HG02610 (cell line): ENCODE measurements at regions not wholly inside any gene's neighbourhood (a gene's known extent, or its start where the extent isn't known, plus 50 kb on each side); places are given as distances from the start of the nearest gene placed in this dataset.

ENCODE experiments used
- ATAC-seq: cut with Tn5 transposase; IDR thresholded peaks from one replicate; pipeline ENCODE4 v1.9.1; 2021; ENCODE audit warnings: mild to moderate bottlenecking, moderate library complexity; ENCODE audit not compliant: unreplicated experiment

DNA sequence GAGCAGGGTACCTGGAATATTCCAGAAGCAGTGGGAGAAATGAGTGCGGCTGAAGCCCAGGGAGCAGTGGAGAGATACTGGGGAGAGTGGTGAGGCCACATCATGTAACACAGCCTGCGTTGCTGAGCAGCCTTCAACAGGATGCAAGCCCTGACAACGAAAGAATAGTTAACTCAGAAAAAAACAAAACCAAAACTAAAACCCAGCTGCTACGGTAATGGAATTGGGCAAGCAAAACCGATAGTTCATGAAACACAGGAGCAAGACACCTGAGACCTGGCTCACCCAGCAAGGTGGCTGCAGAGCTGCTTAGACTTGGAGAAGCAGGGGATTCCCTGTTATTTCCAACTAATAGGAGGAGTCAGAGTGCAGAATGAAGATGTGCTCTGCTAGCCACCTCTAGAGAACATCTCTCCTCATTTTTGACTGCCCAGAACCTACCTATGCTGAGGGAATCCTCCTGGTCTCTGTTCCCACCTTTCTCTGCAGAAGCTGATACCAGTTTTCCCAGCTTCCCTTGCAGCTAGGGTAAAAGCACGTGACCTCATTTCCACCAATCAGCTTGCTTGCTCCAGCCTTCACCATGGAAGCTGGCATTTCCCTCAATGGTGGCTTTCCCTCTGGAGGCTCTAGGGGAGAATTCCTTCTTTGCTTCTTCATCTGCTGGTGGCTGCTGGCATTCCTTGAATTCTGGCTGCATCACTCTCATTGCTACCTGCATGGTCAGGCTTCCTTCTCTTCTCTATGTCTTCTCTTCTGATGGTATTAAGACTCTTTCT, 59.4 kb upstream of the XYLT1 start:
- peak; percentile 63 for ATAC-seq

DNA sequence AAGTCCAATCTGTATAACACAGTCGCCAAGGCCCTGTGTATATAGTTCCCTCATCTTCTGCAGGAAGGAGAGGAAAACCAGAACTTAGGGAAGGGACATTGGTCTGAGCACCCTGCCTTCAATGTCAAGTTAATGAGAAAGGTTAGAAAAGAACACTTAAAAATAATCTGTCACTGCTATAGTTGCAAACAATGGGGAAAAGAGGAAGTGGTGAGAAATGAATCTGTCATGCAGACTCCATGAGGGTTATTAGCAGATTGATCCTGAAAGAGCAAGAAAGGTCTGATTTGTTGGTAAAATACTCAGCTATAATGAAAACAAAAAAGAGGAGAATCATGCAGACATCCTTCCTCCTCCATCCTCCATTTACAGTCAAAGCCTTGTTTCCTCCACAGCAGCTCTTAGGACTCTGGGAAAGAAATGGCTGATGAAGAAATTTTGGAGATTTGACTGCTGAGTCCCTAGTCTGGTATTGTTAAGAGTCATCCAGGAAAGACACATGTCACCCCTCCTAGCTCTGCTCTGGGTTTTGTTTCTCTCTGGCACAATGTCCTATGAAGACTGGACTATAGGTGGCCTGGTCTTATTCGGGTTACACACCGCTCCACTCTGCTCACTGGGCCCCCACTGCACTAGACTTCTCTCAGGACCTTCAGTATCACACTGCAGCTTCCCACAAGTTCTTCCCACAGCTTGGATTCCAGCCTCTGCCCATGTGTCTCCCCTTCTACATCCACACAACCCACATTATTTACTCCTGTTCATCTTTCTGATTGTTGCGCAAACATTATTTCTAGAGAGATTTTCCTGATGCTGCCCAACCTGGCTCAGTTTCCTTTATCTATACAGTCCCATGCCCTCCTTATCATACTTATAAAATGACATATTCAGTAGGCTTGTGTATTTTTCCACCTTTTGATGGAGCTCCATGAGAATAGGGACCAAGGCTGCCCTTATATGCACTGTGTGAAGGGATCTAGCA, 56.5 kb upstream of the XYLT1 start:
- no peak for ATAC-seq

DNA sequence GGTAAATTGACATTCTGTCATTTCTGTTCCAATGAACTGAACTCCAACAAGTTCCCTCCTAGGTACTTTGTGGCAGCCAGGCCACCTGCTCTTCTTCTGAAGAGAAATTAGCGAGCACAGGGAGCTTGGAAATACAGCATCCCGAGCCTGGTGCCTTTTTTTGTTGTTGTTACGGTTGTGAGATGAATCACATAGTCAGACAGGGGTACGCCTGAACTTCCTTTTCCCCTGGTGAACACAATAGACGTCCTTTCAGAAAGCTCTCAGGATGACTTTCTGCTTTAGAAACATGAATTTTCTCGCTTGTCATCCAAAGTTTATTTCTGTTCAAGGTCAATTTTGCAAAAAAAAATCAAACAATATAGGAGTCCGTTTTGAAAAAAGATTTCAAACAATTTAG, 53.9 kb upstream of the XYLT1 start:
- no peak for ATAC-seq

DNA sequence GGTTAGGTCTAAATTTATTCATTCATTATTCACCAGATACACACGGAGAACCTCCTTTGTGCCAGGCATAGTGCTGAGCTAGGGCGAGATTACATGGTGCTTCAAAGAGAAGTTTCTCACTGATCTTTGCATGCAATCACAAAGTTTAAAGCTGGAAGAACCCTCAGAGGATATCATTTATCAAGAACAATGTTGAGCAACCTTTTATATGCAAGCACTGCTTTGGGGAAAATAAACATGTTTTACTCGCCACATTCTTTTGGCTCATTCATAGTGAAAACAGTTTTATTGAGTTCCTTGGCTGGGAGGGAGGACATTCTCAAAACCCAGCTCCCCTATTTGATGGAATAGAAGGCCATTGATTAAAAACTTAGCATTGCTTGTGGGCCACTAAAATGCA, 49.8 kb upstream of the XYLT1 start:
- no peak for ATAC-seq
